ENCODE measurements at regions not wholly inside any gene's neighbourhood (a gene's known extent, or its start where the extent isn't known, plus 50 kb on each side); places are given as distances from the start of the nearest gene placed in this dataset.

DNA sequence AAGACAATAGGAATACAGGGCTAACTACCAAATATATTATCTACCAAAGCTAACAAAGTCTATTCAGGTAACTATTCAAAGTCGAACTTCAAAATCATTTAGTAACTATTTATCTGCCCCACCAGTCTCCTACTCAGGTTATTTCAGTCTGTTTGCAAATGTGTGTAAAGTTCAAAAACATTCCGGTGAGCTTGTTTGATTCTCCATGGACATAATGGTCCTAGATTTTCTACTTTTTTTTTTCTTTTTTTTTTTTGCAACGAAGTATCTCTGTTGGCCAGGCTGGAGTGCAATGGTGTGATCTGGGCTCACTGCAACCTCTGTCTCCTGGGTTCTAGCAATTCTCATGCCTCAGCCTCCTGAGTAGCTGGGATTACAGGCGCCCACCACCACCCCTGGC, 236.0 kb upstream of the FOXQ1 start:
- WGBS, 2 donors (ENCODE audit: low coverage in 1 of 2), result 36 to 83% methylated on average over 3 to 4 of the region's 4 CpGs
- H3K36me3 ChIP-seq, result no peaks in the 10 kb centered on the region
- ATAC-seq, result no peak
- no peaks in the 10 kb centered on the region for H3K9me3 ChIP-seq
- peaks cover 0 to under 1% (median 0%) of the 10 kb centered on the region in 3 donors for H3K4me1 ChIP-seq
- no peak overlapping the region for H3K27ac ChIP-seq
- TF ChIP-seq POLR2A (IDR thresholded peaks at IDR 0.05), result no peak
- TF ChIP-seq, protein P1, sequence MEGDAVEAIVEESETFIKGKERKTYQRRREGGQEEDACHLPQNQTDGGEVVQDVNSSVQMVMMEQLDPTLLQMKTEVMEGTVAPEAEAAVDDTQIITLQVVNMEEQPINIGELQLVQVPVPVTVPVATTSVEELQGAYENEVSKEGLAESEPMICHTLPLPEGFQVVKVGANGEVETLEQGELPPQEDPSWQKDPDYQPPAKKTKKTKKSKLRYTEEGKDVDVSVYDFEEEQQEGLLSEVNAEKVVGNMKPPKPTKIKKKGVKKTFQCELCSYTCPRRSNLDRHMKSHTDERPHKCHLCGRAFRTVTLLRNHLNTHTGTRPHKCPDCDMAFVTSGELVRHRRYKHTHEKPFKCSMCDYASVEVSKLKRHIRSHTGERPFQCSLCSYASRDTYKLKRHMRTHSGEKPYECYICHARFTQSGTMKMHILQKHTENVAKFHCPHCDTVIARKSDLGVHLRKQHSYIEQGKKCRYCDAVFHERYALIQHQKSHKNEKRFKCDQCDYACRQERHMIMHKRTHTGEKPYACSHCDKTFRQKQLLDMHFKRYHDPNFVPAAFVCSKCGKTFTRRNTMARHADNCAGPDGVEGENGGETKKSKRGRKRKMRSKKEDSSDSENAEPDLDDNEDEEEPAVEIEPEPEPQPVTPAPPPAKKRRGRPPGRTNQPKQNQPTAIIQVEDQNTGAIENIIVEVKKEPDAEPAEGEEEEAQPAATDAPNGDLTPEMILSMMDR (IDR thresholded peaks at IDR 0.05), result no peak
- no peak for TF ChIP-seq EP300 (IDR thresholded peaks at IDR 0.05)
- no peak for TF ChIP-seq POLR2AphosphoS5 (IDR thresholded peaks at IDR 0.05)
- no peaks in the 10 kb centered on the region for H3K27me3 ChIP-seq
- H3K4me3 ChIP-seq, result no peak overlapping the region

GRCh38 chr6:1075444-1075843, 236.5 kb upstream of the FOXQ1 start:
- Histone ChIP-seq H3K4me1 (peaks cover 0 to 1% (median 0%) of the 10 kb centered on the region in 3 donors), H3K9me3 (no peaks in the 10 kb centered on the region), H3K27me3 (no peaks in the 10 kb centered on the region), H3K27ac (no peak overlapping the region), H3K4me3 (no peak overlapping the region), H3K36me3 (no peaks in the 10 kb centered on the region)
- no peak for ATAC-seq
- TF ChIP-seq POLR2A (IDR thresholded peaks at IDR 0.05), result no peak
- TF ChIP-seq, protein P1 (IDR thresholded peaks at IDR 0.05), result no peak
- no peak for TF ChIP-seq POLR2AphosphoS5 (IDR thresholded peaks at IDR 0.05)
- no peak for TF ChIP-seq EP300 (IDR thresholded peaks at IDR 0.05)
- WGBS, 2 donors (ENCODE audit: low coverage in 1 of 2), result 67 to 77% methylated on average over 3 of the region's 4 CpGs

DNA sequence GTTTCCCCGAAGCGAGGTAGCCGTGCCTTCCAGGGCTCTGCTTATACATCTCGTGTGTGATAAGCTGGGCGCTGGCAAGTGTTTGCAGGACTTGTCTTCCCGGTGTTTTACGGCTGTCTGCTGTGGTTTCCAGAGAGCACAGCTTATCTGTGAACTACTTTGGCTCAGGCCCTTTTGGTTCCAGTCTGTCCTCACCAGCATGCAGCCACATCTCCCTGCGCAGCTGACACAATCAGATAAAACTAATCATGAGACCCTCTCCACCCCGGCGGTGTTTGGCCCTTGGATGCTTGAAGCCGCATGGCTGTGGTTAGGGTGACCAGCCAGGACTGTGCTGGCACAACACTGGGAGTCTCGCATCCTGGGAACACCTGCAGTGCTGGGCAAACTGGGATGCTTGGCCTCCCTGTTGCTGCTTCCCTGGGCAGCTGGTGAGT, 241.8 kb upstream of the FOXQ1 start:
- WGBS, 2 donors (ENCODE audit: low coverage in 1 of 2), result 23 to 51% methylated on average over 6 to 7 of the region's 12 CpGs
- H3K27ac ChIP-seq, result peak overlapping the region in 1 of 4 donors; percentile 8
- TF ChIP-seq, protein P1 (IDR thresholded peaks at IDR 0.05), result no peak
- TF ChIP-seq EP300 (IDR thresholded peaks at IDR 0.05) (no peak), POLR2AphosphoS5 (IDR thresholded peaks at IDR 0.05) (no peak), POLR2A (IDR thresholded peaks at IDR 0.05) (no peak)
- H3K36me3 ChIP-seq, result no peaks in the 10 kb centered on the region
- H3K27me3 ChIP-seq, result no peaks in the 10 kb centered on the region
- H3K4me1 ChIP-seq, result peaks cover 0 to 12% (median 5%) of the 10 kb centered on the region in 3 donors
- H3K4me3 ChIP-seq, result no peak overlapping the region
- no peaks in the 10 kb centered on the region for H3K9me3 ChIP-seq
- no peak for ATAC-seq

GRCh38 chr6:1068905-1069304, 243.0 kb upstream of the FOXQ1 start:
- WGBS, 2 donors (ENCODE audit: low coverage in 1 of 2), result 86 to 91% methylated on average over 4 to 6 of the region's 7 CpGs
- Histone ChIP-seq H3K36me3 (no peaks in the 10 kb centered on the region), H3K4me1 (peaks cover 0 to 12% (median 5%) of the 10 kb centered on the region in 3 donors), H3K27ac (no peak overlapping the region), H3K27me3 (no peaks in the 10 kb centered on the region), H3K9me3 (no peaks in the 10 kb centered on the region), H3K4me3 (no peak overlapping the region)
- TF ChIP-seq EP300 (IDR thresholded peaks at IDR 0.05), result no peak
- TF ChIP-seq POLR2A (IDR thresholded peaks at IDR 0.05), result no peak
- ATAC-seq, result no peak

DNA sequence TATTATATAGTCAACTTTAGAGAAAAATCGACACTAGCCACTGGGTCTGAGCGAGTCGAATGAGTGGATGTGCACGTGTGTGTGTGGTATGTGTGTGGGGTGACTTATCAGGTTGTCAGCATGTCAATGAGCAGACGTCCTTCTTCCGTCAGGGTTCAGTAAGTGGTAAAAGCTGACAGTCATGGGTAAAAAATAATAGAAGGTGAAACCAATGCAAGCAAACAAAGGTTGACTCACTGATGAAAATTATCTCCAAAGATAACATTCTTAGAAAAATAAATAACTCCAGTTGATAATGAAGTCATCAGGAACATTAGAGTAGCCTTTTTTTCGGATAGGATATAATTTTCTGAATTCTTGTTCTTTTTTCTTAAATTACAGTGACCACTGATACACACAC, 243.8 kb upstream of the FOXQ1 start:
- WGBS, 2 donors (ENCODE audit: low coverage in 1 of 2), result 84 to 87% methylated on average over 5 to 7 of the region's 7 CpGs
- no peak for ATAC-seq
- Histone ChIP-seq H3K4me1 (peaks cover 0 to 12% (median 5%) of the 10 kb centered on the region in 3 donors), H3K4me3 (no peak overlapping the region), H3K27ac (no peak overlapping the region), H3K27me3 (no peaks in the 10 kb centered on the region), H3K36me3 (no peaks in the 10 kb centered on the region), H3K9me3 (no peaks in the 10 kb centered on the region)
- TF ChIP-seq, protein P1 (IDR thresholded peaks at IDR 0.05), result no peak
- TF ChIP-seq EP300 (IDR thresholded peaks at IDR 0.05) (no peak), POLR2AphosphoS5 (IDR thresholded peaks at IDR 0.05) (no peak), POLR2A (IDR thresholded peaks at IDR 0.05) (no peak)
